ENCODE measurements at regions not wholly inside any gene's neighbourhood (a gene's known extent, or its start where the extent isn't known, plus 50 kb on each side); places are given as distances from the start of the nearest gene placed in this dataset.

GRCh38 chr13:90622541-90622940 lies 724.9 kb upstream of the MIR17HG start (continued):
- no peak for TF ChIP-seq ZNF532 (CRISPR knock-in tag; IDR thresholded peaks at IDR 0.05; ENCODE audit: borderline replicate concordance)
- no peak for TF ChIP-seq CREM (CRISPR knock-in tag; IDR thresholded peaks at IDR 0.05)
- TF ChIP-seq IRF2 (CRISPR knock-in tag; IDR thresholded peaks at IDR 0.05; ENCODE audit: borderline replicate concordance, low read depth): no peak
- no peak for TF ChIP-seq ETV6 (CRISPR knock-in tag; IDR thresholded peaks at IDR 0.05)
- TF ChIP-seq FOXK1 (CRISPR knock-in tag; IDR thresholded peaks at IDR 0.05): no peak
- no peak for TF ChIP-seq TP53 (CRISPR knock-in tag; IDR thresholded peaks at IDR 0.05)
- TF ChIP-seq STAT6 (CRISPR knock-in tag; conservative IDR thresholded peaks at IDR 0.05; ENCODE audit: low read depth): no peak
- TF ChIP-seq MAX (CRISPR knock-in tag; IDR thresholded peaks at IDR 0.05): no peak
- no peak for TF ChIP-seq ATF6 (CRISPR knock-in tag; IDR thresholded peaks at IDR 0.05)
- no peak for TF ChIP-seq PRDM15 (CRISPR knock-in tag; IDR thresholded peaks at IDR 0.05)
- no peak for TF ChIP-seq ZNF512 (CRISPR knock-in tag; IDR thresholded peaks at IDR 0.05; ENCODE audit: borderline replicate concordance)
- no peak for TF ChIP-seq ATF1 (CRISPR knock-in tag; IDR thresholded peaks at IDR 0.05)
